ENCODE measurements at regions not wholly inside any gene's neighbourhood (a gene's known extent, or its start where the extent isn't known, plus 50 kb on each side); places are given as distances from the start of the nearest gene placed in this dataset.

DNA sequence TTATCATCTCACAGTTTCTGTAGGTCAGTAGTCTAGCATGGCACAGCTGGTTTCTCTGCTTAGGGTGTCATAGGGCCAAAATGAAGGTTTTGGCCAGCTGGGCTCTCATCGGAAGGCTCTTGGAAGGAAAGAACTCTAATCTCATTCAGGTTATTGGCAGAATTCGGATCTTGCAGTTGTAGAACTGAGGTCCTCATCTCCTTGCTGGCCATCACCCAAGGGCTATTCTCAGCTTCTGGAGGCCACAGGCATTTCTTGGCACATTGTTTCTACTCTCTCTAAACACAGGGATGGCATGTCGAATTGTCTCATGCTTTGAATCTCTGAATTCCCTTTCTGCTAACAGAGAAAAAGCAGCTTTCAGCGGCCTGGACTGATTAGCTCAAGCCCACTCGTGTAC is 258.0 kb upstream of the SMARCA2 start:
- DNase-seq (ENCODE audit: low spot score): no peak

DNA sequence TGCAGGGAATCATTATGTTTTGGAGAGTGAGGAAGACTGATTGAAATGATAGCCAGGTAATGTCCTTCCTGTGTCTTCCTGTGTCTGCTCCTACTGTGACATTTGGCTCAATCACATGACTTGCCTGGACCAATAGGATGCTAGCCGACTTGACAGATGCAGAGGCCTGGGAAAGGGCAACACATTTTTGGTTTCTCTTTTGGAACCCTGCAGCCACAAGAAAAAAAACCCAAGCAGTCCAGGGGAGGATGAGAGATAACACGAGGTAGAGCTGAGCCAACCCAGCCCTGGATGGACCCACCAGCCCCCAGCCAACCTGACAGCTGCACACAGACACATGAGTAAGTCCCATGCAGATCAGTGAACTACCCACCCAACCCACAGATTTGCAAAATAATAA is 256.1 kb upstream of the SMARCA2 start:
- no peak for DNase-seq (ENCODE audit: low spot score)

- DNase-seq (ENCODE audit: low spot score): no peak
Observed at GRCh38 chr9:1759771-1760300, 255.3 kb upstream of the SMARCA2 start.

DNA sequence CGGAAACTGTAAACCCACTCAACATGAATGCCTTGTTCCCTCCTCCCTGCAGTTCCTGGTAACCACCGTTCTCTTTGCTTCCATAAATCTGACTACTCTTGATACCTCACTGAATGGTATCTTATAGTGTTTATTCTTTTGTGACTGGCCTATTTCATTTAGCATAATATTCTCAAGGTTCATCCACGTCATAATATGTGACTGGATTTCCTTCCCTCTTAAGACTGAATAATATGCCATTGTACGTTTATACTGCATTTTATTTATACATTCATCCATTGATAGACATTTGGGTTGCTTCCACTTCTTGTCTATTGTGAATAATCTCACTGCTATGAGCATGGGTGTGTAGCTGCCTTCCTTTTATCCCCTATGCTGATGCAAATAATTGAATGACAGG is 253.3 kb upstream of the SMARCA2 start:
- no peak for DNase-seq (ENCODE audit: low spot score)

DNA sequence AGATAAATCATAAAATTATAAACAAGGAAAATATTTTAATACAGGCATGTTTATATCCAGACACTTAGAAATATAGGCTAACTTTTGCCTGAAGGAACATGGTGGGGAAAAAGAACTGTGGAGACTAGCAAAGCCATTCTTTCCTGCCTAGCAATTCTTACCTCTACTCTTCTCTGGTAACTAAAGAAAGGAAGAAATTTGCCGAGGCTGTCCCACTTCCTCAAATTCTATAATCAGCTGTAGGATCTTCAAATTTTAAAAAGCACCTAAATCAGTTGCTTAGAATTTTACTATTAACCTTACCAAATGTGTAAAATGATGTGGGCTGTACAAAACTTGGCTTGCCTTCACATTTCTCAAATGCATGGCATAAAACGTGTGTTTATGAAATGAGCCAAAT is 249.1 kb upstream of the SMARCA2 start:
- DNase-seq (ENCODE audit: low spot score): no peak

DNA sequence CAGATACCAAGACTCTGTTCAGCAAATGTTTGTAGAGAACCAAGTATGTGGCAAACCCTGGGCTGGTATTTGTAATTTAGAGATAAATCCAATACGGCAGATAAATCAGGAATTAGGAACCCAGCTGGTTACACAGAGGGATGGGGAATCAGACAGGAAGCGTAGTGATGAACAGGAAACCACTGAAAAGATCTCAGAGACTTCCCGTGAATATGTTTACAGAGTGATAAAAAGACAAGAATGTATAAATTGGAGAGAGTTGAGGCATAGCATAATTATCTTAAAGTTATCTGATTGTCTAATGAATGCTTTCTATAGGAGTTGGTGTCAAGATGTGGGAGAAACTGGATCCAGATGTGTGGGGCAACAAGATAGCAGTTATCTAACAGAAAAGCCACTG is 246.6 kb upstream of the SMARCA2 start:
- DNase-seq (ENCODE audit: low spot score): no peak

GRCh38 chr9:1771094-1771789 is 243.9 kb upstream of the SMARCA2 start:
- DNase-seq (ENCODE audit: low spot score): no peak

- DNase-seq (ENCODE audit: low spot score): no peak
Observed at GRCh38 chr9:1775230-1775629, 239.9 kb upstream of the SMARCA2 start.

- DNase-seq (ENCODE audit: low spot score): no peak
Observed at GRCh38 chr9:1776668-1777067, 238.5 kb upstream of the SMARCA2 start.

DNA sequence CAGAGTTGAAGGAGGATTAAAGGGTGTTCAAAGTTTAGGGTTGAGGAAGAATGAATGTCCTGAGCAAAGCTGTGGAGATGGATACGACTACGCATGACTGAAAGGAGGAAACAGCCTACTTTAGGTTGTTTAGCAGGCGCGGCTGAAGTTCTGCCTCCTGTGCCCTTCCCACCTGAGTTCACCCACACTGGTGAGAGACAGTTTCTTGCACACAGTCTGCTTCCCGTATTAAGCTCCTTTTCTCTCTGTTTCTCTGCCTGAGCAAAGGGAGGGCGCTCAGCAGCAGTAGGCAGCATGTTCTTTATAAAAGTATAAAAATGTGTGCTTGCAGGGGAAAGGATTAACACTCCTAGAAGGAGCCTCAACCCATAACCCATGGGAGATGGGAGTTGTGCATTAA is 224.0 kb upstream of the SMARCA2 start:
- no peak for DNase-seq (ENCODE audit: low spot score)

DNA sequence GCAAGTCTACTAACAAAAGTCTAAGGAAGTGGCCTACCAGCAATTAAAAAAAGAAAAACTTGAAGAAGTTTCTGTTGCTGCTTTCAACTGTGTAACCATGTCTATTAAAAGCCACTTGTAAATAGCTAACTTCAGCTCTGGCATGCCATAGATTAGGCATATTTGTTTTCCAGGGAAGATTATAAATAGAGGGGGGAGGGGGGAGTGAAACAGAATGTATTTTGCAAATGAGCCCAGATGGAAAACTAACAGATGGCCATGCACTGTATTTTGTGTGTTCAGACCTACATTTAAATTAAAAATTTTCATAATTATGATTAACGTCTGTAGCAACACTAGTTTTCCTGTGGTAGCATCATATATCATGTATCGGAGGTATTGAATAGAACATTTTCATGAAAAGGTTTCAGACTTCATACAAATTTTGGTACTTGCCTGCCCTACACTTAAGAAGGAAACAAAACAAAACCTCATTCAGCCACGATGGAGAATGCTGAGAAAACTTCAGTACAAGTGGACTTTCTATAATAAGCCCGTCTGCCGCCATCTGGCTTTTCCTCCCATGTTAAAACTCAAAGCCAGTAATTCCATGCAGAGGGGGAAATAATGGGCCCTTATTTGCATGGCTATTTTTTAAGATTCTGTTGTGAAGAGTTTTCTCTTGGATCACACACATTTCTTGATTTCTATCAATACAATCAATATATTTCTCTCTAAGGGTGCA is 220.4 kb upstream of the SMARCA2 start:
- no peak for DNase-seq (ENCODE audit: low spot score)

DNA sequence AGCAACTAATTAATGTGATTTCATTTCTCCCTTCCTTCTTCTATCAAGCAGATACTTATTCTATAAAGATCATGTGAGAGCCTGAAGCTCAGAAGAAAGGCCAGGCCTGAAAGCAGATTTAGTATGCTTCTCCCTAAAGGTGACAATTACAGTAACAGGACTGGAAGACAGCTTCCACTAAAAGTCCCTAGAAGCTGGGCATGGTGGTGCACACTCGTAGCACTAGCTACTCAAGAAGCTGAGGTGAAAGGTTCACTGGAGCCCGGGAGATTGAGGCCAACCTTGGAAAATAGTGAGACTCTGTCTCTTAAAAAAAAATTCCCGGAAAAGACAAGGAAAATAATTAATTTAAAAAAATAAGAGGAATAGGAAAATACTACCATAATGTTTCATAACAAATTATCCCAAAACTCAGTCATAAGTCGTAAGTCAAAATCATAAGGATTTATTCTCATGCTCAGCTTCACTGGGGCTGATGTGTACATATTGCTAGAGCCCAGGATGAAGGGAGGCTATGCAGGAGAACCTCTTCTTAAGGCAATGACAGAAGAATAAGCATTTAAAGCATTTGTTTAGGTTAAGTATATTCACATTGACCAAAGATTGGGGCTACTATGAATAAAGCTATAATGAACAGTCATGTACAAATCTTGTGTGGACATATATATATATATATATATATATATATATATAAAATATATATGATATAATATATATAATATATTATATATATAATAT is 210.8 kb upstream of the SMARCA2 start:
- DNase-seq (ENCODE audit: low spot score): no peak

GRCh38 chr9:1829719-1830118 is 185.4 kb upstream of the SMARCA2 start:
- DNase-seq (ENCODE audit: low spot score): no peak

GRCh38 chr9:1832960-1833359 is 182.2 kb upstream of the SMARCA2 start:
- DNase-seq (ENCODE audit: low spot score): no peak

- peak; percentile 57 for DNase-seq (ENCODE audit: low spot score)
Observed at GRCh38 chr9:1837453-1838084, 177.6 kb upstream of the SMARCA2 start.

- no peak for DNase-seq (ENCODE audit: low spot score)
Observed at GRCh38 chr9:1839909-1840308, 175.2 kb upstream of the SMARCA2 start.

DNA sequence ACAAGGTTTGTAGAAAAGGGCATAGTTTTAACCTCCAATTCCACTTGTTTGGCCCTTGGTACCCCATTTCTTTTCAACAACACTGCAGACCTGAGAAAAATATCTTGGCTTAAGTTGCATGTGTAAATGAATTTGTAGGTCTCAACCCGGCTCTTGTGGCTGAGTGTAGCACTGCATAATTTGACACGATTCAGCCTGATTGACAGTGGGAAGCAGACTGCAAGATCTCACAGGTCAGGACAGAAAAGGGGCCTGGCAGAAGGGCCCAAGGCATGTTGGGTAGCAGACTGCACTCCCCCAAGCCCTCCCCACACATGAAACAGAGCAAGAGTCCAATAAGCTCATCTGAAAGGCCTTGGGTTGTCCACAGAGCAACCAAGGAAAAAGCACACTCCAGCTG is 169.7 kb upstream of the SMARCA2 start:
- no peak for DNase-seq (ENCODE audit: low spot score)

GRCh38 chr9:1855726-1856125 is 159.4 kb upstream of the SMARCA2 start:
- no peak for DNase-seq (ENCODE audit: low spot score)

DNA sequence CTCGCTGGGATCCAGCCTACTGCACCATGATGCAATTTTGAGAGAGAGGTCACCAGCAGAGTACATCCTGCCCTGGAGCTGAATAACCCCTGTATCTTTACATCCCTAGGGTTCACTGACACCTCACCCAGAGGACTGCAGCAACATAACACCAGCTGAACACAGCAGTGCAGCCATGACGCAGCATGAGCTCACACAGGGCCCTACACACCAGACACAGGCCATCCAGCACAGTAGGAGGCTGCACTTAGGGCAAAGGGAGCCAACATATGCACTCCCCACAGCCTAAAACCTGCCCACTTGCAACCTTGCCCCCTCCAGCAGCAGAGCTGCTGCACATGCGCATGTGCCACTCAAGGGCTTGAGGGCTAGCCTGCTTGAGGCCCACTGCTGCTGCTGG is 157.3 kb upstream of the SMARCA2 start:
- no peak for DNase-seq (ENCODE audit: low spot score)

GRCh38 chr9:1869843-1870242 is 145.3 kb upstream of the SMARCA2 start:
- peak; percentile 49 for DNase-seq (ENCODE audit: low spot score)

DNA sequence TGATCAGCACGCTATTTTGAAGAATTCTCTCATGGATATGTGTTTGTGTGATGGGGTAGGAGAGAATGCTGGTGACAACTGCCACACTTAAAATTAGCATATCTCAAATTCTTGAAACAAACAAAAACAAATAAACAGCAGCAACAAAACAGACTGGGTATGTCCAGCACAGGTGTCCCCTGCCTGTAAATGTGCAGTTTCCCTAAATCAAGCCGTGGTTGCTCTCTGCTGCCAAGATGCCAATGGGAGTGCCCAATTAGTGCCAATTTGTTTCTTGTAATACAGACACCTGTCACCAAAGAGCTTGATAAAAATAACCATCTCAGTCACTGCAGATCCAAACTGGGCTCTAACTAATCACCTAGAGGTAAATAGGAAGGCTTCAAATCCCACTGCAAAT is 144.2 kb upstream of the SMARCA2 start:
- no peak for DNase-seq (ENCODE audit: low spot score)

GRCh38 chr9:1871626-1872419 is 143.3 kb upstream of the SMARCA2 start:
- DNase-seq (ENCODE audit: low spot score): no peak
